GM20000 (cell line): ENCODE measurements at regions not wholly inside any gene's neighbourhood (a gene's known extent, or its start where the extent isn't known, plus 50 kb on each side); places are given as distances from the start of the nearest gene placed in this dataset.

Source experiments
- DNase-seq: peaks from one replicate; pipeline ENCODE4 v3.0.0; 2012; ENCODE audit warnings: low spot score
- TF ChIP-seq, protein P1 (sequence below): IDR thresholded peaks from 2 replicates; pipeline ENCODE4 v1.5.1; 2012; ENCODE audit warnings: mild to moderate bottlenecking, control low read depth; ENCODE audit errors: extremely low read depth, missing control alignments

DNA sequence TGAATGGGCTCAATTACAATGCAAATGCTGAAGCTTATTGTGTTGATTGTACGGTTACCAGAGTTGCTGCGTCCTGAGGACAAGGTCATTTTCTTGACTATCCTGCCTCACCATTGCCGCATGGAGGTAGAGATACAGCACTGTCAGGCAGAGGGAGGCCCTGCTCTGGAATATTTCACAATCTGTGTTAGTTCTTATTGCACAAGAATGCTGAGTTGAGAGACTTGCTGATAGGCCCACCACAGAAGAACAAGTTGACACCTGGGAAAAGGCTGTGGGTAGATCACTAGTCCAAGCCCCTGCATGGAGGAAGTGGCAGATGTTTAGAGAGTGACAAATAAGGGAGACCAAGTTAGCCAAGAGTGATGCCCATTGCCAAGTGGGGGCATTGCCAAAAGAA lies 344.5 kb upstream of the ITGA1 start:
- TF ChIP-seq, protein P1, sequence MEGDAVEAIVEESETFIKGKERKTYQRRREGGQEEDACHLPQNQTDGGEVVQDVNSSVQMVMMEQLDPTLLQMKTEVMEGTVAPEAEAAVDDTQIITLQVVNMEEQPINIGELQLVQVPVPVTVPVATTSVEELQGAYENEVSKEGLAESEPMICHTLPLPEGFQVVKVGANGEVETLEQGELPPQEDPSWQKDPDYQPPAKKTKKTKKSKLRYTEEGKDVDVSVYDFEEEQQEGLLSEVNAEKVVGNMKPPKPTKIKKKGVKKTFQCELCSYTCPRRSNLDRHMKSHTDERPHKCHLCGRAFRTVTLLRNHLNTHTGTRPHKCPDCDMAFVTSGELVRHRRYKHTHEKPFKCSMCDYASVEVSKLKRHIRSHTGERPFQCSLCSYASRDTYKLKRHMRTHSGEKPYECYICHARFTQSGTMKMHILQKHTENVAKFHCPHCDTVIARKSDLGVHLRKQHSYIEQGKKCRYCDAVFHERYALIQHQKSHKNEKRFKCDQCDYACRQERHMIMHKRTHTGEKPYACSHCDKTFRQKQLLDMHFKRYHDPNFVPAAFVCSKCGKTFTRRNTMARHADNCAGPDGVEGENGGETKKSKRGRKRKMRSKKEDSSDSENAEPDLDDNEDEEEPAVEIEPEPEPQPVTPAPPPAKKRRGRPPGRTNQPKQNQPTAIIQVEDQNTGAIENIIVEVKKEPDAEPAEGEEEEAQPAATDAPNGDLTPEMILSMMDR, result no peak

DNA sequence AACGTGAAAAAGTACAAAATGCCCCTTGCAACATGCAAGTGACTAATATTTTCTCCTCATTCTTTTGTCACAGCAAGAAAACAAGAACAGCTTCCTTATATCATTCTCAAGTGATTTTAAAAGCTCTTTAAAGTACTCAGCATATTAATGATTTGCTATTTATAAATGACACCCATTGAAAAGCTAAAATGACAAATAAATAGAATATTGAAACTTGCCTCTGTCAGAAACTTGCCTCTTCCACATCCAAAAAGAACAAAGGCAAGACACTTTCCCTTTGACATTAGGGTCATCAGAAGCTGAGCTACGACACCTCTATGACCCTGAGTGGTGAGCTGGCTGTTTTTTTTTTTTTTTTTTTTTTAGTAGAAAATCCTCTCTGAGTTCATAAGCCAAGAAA lies 339.6 kb upstream of the ITGA1 start:
- DNase-seq, result no peak
- TF ChIP-seq, protein P1, result no peak

More for the DNA sequence above, 344.5 kb upstream of the ITGA1 start:
- DNase-seq, result no peak

DNA sequence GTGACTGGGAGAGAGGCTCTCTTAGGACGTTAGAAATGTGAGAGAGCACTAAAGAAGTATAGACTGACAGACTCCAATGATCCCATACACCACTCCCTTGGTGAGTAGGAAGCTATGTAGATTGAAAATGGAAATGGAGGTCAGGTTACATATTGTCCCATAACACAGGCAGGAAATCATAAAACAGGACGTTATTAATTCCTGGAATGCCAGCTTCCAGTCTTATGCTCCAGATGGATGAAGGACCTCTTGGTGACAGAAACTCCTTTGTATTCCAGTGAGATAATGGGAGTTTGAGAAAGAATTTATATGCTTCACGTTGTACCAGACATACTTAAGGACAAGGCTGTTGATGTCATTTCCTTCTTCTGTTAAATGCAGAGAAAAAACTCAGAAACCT lies 338.2 kb upstream of the ITGA1 start:
- TF ChIP-seq, protein P1, result no peak
- no peak for DNase-seq

DNA sequence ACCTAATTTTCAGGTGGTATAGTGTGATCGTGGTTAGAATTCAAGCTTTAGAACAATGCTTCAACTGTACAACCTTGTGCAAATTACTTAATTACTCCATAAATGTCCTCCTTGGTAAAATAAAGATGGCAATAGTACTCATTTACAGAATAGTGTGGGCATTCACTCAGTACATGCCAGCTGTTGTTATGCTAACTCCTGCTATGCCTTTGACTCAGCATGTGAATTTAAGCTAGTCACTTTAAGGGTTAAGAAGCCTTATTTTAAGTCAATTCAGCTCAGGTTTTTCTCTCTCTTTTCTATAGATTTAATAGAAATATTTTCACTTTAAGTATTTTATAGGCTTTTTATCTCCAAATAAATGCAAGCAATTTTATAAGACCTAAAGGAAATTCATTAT lies 335.6 kb upstream of the ITGA1 start:
- no peak for DNase-seq
- TF ChIP-seq, protein P1, result no peak

DNA sequence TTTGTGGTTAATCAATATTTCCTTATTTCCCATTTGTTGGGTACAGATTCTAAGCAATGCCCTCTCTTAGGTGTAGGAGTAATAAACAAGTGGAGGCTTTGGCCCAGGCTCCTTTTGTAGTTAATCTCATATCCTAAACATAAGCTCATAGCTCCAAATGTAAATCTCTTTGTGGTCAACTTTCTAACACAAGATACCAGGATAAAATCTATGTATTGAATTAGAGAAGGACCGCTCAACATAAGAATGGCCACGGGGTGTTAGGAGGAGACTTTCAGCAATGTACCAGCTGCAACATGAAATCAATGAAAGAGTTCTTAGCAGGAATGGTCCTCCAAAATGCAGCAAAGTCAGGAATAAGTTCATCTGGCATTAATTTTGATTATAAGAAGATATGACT lies 334.5 kb upstream of the ITGA1 start:
- DNase-seq, result no peak
- TF ChIP-seq, protein P1, result no peak

DNA sequence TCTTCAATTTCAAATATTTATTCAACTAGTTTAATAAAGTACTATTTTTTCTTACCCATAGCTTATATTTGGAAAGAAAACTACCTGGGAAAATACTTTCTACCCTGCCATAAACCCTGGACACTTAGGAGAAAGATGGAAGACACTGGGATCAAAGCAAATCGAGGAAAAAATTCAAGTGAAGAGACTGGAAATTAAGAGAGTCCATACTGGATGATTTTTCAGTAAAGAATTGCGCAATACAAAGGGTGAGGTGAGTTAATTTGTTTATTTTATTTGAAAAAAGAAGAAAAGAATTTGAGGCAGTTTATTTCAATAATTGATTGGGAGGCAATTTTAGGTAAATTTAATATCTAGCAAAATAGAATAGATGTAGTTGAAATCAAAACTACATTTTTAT lies 331.8 kb upstream of the ITGA1 start:
- DNase-seq, result no peak
- TF ChIP-seq, protein P1, result no peak

DNA sequence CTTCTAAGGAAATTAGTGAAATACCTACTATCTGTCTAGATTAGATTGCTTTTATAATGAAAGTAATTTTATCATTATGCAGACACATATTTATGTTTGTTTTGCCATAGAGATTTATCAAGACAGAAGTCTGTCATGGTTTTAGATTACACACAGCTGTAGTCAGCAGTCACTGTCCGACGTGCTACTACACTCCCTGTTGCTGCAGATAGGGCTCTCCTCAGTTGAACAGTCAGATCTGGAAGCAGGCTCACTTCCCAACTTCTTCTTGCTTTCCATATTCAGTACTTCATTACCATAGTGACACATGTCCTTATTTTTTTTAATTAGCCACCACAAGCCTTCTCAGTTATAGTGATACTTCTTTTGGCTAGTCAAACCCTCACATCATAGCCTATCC lies 329.9 kb upstream of the ITGA1 start:
- TF ChIP-seq, protein P1, result no peak
- no peak for DNase-seq

DNA sequence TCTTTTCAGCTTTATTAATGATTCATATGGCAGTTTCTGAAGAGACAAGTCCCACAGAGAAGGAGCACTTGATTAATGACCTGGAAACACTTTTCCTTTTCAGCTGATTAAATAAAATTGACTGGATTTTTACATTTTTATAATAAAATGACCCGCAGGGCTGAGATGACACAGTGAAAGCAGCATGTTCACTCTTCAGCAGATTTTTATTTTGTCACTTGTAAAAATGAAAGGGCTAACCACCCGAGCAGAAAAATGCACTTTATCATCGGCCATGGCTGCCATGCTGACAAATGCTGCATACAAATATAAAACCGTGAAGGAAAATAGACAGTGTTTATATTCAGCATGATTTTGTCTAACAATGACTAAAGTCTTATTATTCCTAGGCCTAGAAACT lies 321.6 kb upstream of the ITGA1 start:
- no peak for DNase-seq
- TF ChIP-seq, protein P1, result no peak
